Stimulated activated naive CD4-positive, alpha-beta T cell (primary cell): ENCODE measurements at regions not wholly inside any gene's neighbourhood (a gene's known extent, or its start where the extent isn't known, plus 50 kb on each side); places are given as distances from the start of the nearest gene placed in this dataset.
"Not testable (repeated sequence)": the region's sequence is repeated elsewhere in the genome, so short reads cannot be mapped to it uniquely, and the experiment has no call there.

Experiments used
- DNase-seq, 6 experiments: peaks; one replicate each; lab custom pipeline; 2025; lab: John Stamatoyannopoulos, UW

GRCh38 chr18:11379660-11380059, 229.7 kb upstream of the SLC35G4 start:
- DNase-seq, result no peak

GRCh38 chr18:11377766-11378540, 228.6 kb upstream of the PIEZO2 start:
- DNase-seq, result no peak

- no peak for DNase-seq
Observed at GRCh38 chr18:11372163-11372562, 222.8 kb upstream of the PIEZO2 start.

GRCh38 chr18:11369556-11369955, 220.2 kb upstream of the PIEZO2 start:
- DNase-seq, result no peak

GRCh38 chr18:11368020-11368419, 218.7 kb upstream of the PIEZO2 start:
- no peak for DNase-seq

- no peak for DNase-seq
Observed at GRCh38 chr18:11367351-11367750, 218.0 kb upstream of the PIEZO2 start.

- no peak for DNase-seq
Observed at GRCh38 chr18:11366410-11366809, 217.0 kb upstream of the PIEZO2 start.

GRCh38 chr18:11362856-11363255, 213.5 kb upstream of the PIEZO2 start:
- no peak for DNase-seq

- not testable (repeated sequence) for DNase-seq
Observed at GRCh38 chr18:11361862-11362261, 212.5 kb upstream of the PIEZO2 start.

GRCh38 chr18:11357678-11358077, 208.3 kb upstream of the PIEZO2 start:
- DNase-seq, result no peak

- DNase-seq, result not testable (repeated sequence)
Observed at GRCh38 chr18:11344576-11344975, 195.2 kb upstream of the PIEZO2 start.

GRCh38 chr18:11343096-11343495, 193.7 kb upstream of the PIEZO2 start:
- DNase-seq, result no peak

GRCh38 chr18:11342115-11342514, 192.7 kb upstream of the PIEZO2 start:
- not testable (repeated sequence) for DNase-seq

GRCh38 chr18:11339188-11339775, 189.9 kb upstream of the PIEZO2 start:
- DNase-seq, result no peak

- DNase-seq, result no peak
Observed at GRCh38 chr18:11336241-11336640, 186.9 kb upstream of the PIEZO2 start.

- no peak for DNase-seq
Observed at GRCh38 chr18:11327391-11328009, 178.1 kb upstream of the PIEZO2 start.

GRCh38 chr18:11324956-11325882, 175.8 kb upstream of the PIEZO2 start:
- no peak for DNase-seq

GRCh38 chr18:11324510-11324909, 175.1 kb upstream of the PIEZO2 start:
- no peak for DNase-seq

GRCh38 chr18:11323359-11323819, 174.0 kb upstream of the PIEZO2 start:
- DNase-seq, result no peak

- no peak for DNase-seq
Observed at GRCh38 chr18:11322716-11323115, 173.3 kb upstream of the PIEZO2 start.

GRCh38 chr18:11322006-11322405, 172.6 kb upstream of the PIEZO2 start:
- DNase-seq, result no peak

- DNase-seq, result no peak
Observed at GRCh38 chr18:11320986-11321385, 171.6 kb upstream of the PIEZO2 start.
